WERI-Rb-1 (cell line): ENCODE measurements at regions not wholly inside any gene's neighbourhood (a gene's known extent, or its start where the extent isn't known, plus 50 kb on each side); places are given as distances from the start of the nearest gene placed in this dataset.
"Not testable (repeated sequence)": the region's sequence is repeated elsewhere in the genome, so short reads cannot be mapped to it uniquely, and the experiment has no call there.

Source experiments
- DNase-seq: peaks from one replicate; pipeline ENCODE4 v3.0.0-alpha.2; 2020
- H3K27ac ChIP-seq: fragments of 250-450 bp; sonication (Bioruptor Pico); 2 replicates; pipeline ENCODE4 v1.5.1; 2020; ENCODE audit warnings: mild to moderate bottlenecking, moderate library complexity
- H3K27me3 ChIP-seq: fragments of 250-450 bp; sonication (Bioruptor Pico); 2 replicates; pipeline ENCODE4 v1.5.1; 2021; ENCODE audit warnings: mild to moderate bottlenecking, low read depth, moderate library complexity; ENCODE audit not compliant: insufficient read depth, severe bottlenecking
- H3K36me3 ChIP-seq: fragments of 250-450 bp; sonication (Bioruptor Pico); 2 replicates; pipeline ENCODE4 v1.5.1; 2020; ENCODE audit warnings: mild to moderate bottlenecking, moderate library complexity
- H3K4me3 ChIP-seq: 2 replicates; pipeline ENCODE4 v1.5.1; 2011; ENCODE audit warnings: low read depth, mild to moderate bottlenecking, control low read depth, low read length
- H3K9me3 ChIP-seq: fragments of 250-450 bp; sonication (Bioruptor Pico); 2 replicates; pipeline ENCODE4 v1.5.1; 2021; ENCODE audit warnings: mild to moderate bottlenecking, moderate library complexity; ENCODE audit not compliant: severe bottlenecking
- CTCF ChIP-seq: IDR thresholded peaks from 2 replicates; pipeline ENCODE4 v1.5.1; 2011; ENCODE audit warnings: low read depth, mild to moderate bottlenecking, control low read depth, inconsistent platforms, low read length

DNA sequence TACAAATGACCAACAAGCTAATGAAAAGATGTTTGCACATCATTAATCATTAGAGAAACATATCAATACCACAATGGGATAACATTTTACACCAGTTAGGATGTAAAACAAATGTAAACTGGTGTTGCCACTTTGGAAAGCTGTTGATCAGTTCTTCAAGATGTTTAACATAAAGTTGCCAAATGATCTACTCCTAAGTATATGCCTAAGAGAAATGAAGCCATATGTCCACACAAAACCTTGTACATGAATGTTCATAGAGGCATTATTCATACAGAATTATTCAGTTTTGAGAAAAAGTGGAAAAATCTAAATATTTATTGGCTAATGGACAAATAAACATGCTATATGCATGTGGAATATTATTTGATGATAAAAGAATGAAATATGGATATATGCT lies 136.9 kb upstream of the KITLG start:
- no peak for TF ChIP-seq CTCF
- no peak overlapping the region for H3K27ac ChIP-seq
- no peaks in the 10 kb centered on the region for H3K36me3 ChIP-seq
- no peaks in the 10 kb centered on the region for H3K9me3 ChIP-seq
- no peak for DNase-seq
- H3K27me3 ChIP-seq = no peaks in the 10 kb centered on the region
- H3K4me3 ChIP-seq = no peak overlapping the region

GRCh38 chr12:88716240-88716639 lies 136.0 kb upstream of the KITLG start:
- no peak for TF ChIP-seq CTCF
- H3K27me3 ChIP-seq = no peaks in the 10 kb centered on the region
- H3K27ac ChIP-seq = no peak overlapping the region
- no peaks in the 10 kb centered on the region for H3K36me3 ChIP-seq
- DNase-seq = no peak
- no peak overlapping the region for H3K4me3 ChIP-seq
- no peaks in the 10 kb centered on the region for H3K9me3 ChIP-seq

- H3K27ac ChIP-seq = no peak overlapping the region
- no peaks in the 10 kb centered on the region for H3K9me3 ChIP-seq
- no peaks in the 10 kb centered on the region for H3K27me3 ChIP-seq
- DNase-seq = no peak
- H3K36me3 ChIP-seq = no peaks in the 10 kb centered on the region
- TF ChIP-seq CTCF = no peak
- no peak overlapping the region for H3K4me3 ChIP-seq
Observed at GRCh38 chr12:88715673-88716072, 135.4 kb upstream of the KITLG start.

DNA sequence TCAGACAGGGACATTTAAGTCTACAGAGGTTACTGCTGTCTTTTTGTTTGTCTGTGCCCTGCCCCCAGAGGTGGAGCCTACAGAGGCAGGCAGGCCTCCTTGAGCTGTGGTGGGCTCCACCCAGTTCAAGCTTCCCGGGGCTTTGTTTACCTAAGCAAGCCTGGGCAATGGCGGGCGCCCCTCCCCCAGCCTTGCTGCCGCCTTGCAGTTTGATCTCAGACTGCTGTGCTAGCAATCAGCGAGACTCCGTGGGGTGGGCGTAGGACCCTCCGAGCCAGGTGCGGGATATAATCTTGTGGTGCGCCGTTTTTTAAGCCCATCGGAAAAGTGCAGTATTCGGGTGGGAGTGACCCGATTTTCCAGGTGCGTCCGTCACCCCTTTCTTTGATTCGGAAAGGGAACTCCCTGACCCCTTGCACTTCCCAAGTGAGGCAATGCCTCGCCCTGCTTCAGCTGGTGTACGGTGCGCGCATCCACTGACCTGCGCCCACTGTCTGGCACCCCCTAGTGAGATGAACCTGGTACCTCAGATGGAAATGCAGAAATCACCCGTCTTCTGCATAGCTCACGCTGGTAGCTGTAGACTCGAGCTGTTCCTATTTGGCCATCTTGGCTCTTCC lies 134.1 kb upstream of the KITLG start:
- H3K36me3 ChIP-seq, H3K9me3 ChIP-seq, H3K27ac ChIP-seq, H3K27me3 ChIP-seq, DNase-seq, H3K4me3 ChIP-seq: not testable (repeated sequence)

DNA sequence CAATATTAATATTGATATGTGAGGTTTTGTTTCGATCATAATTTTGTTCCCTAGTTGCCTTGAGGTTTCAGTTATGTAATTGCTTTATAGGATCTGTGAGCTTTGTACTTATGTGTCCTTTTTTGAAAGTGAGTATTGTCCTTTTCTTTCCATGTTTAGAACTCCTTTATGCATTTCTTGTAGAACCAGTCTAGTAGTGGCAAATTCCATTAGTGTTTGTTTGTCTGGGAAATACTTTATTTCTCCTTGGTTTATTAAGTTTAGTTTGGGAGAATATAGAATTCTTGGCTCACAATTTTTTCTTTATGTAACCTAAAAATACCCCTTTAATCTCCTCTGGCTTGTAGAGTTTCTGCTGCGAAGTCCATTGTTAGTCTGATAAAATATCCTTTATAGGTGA lies 127.5 kb upstream of the KITLG start:
- Histone ChIP-seq H3K36me3 (no peaks in the 10 kb centered on the region), H3K27ac (no peak overlapping the region)

DNA sequence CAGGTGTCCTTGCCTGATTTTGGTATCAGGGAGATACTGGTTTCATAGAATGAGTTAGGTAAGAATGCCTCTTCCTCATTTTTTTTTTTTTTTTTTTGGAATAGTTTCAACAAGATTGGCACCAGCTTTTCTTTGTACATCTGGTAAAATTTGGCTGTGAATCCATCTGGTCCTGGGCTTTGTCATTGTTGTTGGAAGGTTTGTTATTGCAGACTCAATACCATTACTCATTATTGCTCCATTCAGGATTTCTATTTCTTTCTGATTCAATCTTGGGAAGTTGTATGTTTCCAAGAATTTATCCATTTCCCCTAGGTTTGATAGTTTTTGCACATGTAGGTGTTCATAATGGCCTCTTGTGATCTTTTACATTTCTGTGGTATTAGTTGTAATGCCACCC lies 126.0 kb upstream of the KITLG start:
- TF ChIP-seq CTCF = no peak
- H3K9me3 ChIP-seq = no peaks in the 10 kb centered on the region
- no peak overlapping the region for H3K27ac ChIP-seq
- H3K4me3 ChIP-seq = no peak overlapping the region
- no peak for DNase-seq
- H3K27me3 ChIP-seq = no peaks in the 10 kb centered on the region
- H3K36me3 ChIP-seq = no peaks in the 10 kb centered on the region

More for the DNA sequence above, 127.5 kb upstream of the KITLG start:
- H3K4me3 ChIP-seq = no peak overlapping the region
- H3K27me3 ChIP-seq = no peaks in the 10 kb centered on the region
- TF ChIP-seq CTCF = no peak
- no peak for DNase-seq
- H3K9me3 ChIP-seq = no peaks in the 10 kb centered on the region
